Epidermal melanocyte (primary cell): ENCODE measurements at regions not wholly inside any gene's neighbourhood (a gene's known extent, or its start where the extent isn't known, plus 50 kb on each side); places are given as distances from the start of the nearest gene placed in this dataset.

Experiments used
- DNase-seq: peaks from one replicate; pipeline ENCODE4 v3.0.0; 2011; ENCODE audit warnings: low spot score; ENCODE audit not compliant: insufficient read length

DNA sequence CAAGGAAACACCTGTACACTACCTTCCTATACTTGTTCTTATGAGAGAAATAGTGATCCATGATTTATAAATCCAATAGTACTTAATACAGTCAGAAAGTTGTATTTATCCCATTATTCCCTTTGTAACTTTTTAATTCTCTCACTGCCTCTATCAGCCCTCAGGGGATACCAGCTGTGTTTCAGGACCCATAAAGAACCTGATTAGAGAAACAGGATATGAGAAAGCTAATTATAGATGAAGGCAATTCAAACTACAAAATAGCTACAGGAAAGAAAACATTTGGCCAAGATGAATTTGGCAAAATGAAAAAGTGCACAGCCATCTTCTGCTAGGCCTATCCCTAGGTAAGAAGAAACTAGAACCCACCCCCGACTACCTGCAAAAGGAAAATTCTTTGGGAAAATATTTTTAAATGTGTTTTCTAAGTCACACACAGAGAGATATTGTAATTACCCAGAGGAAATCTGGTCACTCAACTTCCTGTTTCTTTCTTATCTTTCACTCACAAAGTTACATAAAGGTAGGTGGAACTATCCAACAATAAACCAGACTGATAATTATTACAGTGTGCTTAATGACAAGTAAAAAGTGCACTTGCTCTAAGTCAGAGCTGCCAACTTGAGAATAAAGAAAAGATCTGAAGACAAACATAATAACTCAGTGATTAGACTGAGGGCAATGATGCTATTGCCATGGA lies 836.5 kb upstream of the HTR2C start:
- DNase-seq, result no peak

DNA sequence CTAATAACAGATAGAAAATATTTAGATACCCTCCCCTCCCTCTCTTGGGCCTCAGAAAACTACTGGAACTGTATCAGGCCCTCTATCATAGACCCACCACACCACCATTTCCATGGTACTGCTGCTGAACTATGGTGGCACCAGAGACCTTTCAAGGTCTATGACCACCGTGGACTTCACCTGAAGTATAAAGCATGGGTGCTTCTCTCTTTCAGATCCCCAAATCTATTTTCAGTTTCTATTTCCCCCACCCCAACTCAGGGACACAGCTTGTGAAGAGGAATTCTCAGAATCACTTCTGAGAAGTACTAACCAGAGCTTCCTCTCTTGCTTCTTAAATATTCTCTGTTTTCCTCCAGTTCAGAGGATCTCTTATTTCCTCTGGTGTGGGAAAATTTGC lies 840.8 kb upstream of the HTR2C start:
- DNase-seq, result no peak

- peak; percentile 24 for DNase-seq
These were observed 842.1 kb upstream of the HTR2C start for GRCh38 chrX:113741744-113742143.

GRCh38 chrX:113728937-113729336 lies 854.9 kb upstream of the HTR2C start:
- no peak for DNase-seq

DNA sequence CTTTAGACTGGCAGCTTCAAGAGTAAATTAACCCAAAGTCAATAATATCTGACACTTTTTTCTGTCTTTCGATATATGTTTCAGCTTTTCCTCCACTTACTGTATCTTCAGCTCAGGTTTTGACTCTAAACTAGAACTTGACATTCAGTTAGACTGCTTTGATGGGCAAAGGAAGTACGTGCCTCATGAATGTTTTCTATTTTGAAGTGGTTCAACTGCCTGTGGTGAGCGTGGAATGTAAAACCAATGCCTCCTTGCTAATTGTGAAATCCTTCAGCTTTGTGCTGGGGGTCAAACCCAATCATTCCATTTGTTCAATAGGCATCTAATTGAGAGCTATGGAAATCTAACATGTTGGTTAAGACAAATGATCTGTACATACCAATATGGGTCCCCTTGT lies 857.0 kb upstream of the HTR2C start:
- no peak for DNase-seq

- no peak for DNase-seq
These were observed 857.4 kb upstream of the HTR2C start for GRCh38 chrX:113726466-113726865.

- no peak for DNase-seq
These were observed 857.9 kb upstream of the HTR2C start for GRCh38 chrX:113726009-113726408.

DNA sequence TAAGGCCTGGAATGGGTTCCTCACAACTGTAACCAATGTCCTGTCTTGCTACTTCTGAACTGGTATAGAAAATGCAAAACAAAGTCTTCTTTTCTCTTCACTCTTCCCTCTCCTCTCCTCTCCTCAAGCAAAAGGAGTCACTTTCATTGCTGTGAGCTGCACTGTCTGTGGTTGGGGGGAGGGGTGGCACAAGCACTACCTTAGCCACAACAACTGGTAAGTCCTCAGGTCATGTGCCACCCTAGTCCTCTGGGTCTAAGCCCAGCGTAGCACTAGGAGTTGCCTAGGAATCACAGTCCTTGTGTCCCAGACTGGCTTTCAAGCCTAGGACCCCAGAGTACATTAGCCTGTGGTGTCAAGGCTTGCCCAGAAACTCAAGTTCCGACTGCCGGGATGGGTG lies 859.3 kb upstream of the AMOT start:
- no peak for DNase-seq

- no peak for DNase-seq
These were observed 834.6 kb upstream of the AMOT start for GRCh38 chrX:113675278-113675677.

DNA sequence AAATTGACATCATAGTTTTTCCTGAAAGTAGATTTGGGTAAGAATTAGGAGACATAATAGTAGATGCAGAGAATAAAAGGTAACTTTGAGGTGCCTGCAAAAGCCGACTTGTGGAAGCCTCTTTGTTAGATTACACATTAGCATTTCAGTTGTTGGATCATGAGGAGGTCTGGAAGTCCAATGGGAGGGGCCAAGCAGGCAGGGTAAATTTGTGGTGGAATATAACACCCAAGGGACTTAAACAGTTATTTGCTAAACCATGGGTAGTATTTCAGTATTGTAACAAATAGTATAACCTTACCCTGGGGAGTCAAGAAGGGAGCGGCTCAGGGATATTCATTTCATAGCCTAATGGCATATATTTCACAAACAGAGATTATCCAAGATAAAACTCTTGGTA lies 810.7 kb upstream of the AMOT start:
- no peak for DNase-seq

DNA sequence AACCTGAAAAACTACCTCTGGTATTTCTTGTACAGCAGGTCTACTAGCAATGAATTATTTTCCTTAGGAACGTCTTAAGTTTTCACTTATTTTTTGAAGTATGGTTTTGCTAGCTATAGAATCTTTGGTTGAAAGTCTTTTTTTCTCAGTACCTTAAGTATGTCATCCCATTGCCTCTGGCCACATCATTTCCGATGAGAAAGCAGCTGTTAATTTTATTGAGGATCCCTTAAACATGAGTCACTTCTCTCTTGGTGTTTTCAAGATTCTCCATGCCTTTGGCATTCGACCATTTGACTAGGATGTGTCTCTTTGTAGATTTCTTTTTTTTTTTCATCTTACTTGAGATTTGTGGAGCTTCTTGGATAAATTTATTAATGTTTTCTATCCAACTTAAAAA lies 803.8 kb upstream of the AMOT start:
- DNase-seq, result no peak

DNA sequence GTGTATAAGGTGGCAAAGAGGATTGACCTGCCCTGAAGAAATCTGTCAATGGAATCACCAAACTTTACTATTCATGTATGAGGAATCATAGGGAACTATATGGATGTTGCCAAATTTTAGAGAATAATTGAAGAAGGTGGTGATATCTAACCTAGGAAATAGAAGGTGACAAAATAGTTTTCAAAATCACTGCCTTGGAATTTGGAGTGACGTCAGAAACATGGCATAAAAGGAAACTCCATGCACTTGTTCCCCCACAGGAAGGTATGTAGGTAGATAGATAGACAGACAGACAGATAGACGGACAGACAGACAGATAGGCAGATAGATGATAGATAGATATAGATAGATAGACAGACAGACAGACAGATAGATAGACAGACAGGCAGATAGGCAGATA lies 793.9 kb upstream of the AMOT start:
- DNase-seq, result no peak

GRCh38 chrX:113629326-113629725 lies 788.7 kb upstream of the AMOT start:
- no peak for DNase-seq

GRCh38 chrX:113594123-113594841 lies 753.7 kb upstream of the AMOT start:
- DNase-seq, result no peak

GRCh38 chrX:113586281-113586898 lies 745.8 kb upstream of the AMOT start:
- DNase-seq, result no peak

DNA sequence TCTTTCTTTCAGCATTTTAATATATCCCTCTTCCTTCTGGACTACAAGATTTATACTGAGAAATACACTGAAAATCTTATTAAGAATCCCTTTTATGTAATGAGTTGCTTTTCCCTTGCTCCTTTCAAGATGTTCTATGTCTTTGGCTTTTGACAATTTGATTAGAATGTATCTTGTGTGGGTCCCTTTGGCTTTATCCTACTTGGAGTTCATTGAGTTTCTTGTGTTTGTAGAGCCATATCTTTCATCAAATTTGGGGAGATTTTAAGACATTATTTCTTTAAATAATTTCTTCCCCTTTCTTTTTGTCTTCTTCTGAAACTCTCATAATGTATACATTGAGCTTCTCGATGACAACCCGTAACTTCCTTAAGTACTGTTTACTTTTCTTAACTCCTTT lies 739.9 kb upstream of the AMOT start:
- no peak for DNase-seq

GRCh38 chrX:113558576-113558975 lies 717.9 kb upstream of the AMOT start:
- no peak for DNase-seq

GRCh38 chrX:113551919-113552318 lies 711.3 kb upstream of the AMOT start:
- DNase-seq, result no peak

- no peak for DNase-seq
These were observed 707.8 kb upstream of the AMOT start for GRCh38 chrX:113548308-113549015.

DNA sequence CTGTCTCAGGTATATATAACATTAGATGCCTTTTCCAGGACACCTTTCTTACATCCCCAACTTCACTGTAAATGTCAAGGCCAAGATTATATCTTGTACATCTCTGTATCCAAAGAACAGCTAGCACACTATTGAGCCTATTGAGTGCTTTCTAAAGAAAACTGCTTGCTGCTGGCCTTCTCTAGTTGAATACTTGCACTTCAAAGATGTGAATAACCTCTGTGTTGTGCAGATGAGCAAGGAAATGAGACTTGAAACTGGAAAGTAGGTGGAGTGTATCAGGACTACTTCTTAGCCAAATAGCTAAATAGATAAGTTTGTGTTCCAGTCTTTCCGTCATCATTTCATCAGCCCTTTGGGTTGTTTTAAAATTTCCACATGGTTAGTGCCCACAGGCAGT lies 704.4 kb upstream of the AMOT start:
- peak; percentile 16 for DNase-seq

- no peak for DNase-seq
These were observed 699.1 kb upstream of the AMOT start for GRCh38 chrX:113539599-113540356.
